Stomach (tissue), 4 donors: ENCODE measurements at regions not wholly inside any gene's neighbourhood (a gene's known extent, or its start where the extent isn't known, plus 50 kb on each side); places are given as distances from the start of the nearest gene placed in this dataset.

Experiments
- EP300 ChIP-seq: sonication (generic); formaldehyde crosslinking; IDR thresholded peaks from one replicate; pipeline ENCODE4 v1.6.1; 2017; ENCODE audit warnings: antibody characterized with exemption
- POLR2A ChIP-seq, 4 donors: fragments of 450-650 bp; IDR thresholded peaks; one replicate each; pipeline ENCODE4 v1.6.1; 2016; ENCODE audit warnings: antibody characterized with exemption in 4 of 4, control low read depth in 2 of 4, mild to moderate bottlenecking in 1 of 4, moderate library complexity in 1 of 4

GRCh38 chr11:90391756-90392155 is 168.9 kb upstream of the CHORDC1 start:
- TF ChIP-seq EP300: no peak
- no peak for TF ChIP-seq POLR2A (IDR thresholded peaks at IDR 0.05)
